HG02763 (cell line): ENCODE measurements at regions not wholly inside any gene's neighbourhood (a gene's known extent, or its start where the extent isn't known, plus 50 kb on each side); places are given as distances from the start of the nearest gene placed in this dataset.
A peak's percentile ranks its signal among the peaks of the same experiment; 100 is the strongest.

Experiments used
- ATAC-seq: cut with Tn5 transposase; IDR thresholded peaks from one replicate; pipeline ENCODE4 v1.9.1; 2021; ENCODE audit warnings: mild to moderate bottlenecking, moderate library complexity; ENCODE audit not compliant: unreplicated experiment

DNA sequence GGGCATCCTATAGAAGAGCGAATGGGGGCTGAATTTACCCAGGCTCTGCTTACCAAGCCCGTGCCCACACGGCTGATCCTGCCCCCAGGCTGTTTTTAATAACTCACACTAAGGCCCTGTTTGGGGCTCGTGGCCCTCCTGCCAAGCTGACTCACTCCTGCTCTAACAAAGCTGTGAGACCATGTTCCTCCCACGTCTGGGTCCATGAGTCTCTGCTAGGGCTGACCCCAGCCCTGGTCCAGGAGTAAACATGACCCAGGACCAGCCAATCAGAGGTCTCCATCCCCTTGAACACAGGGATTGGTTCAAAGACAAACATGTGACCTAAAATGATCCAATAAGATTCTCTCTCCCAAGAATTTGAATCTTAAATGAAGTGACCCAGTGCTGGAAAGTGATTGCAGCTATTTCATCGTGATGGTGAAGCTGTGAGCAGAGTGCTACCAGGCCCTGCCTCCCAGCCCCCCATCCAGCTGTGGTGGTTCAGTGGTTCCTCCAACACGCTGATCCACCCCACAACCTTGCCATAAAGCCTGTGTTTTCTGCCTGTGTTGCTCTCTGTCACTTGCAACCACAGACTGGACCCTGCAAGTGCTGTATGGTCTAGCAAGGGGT, 57.2 kb downstream of the C16orf82 start:
- no peak for ATAC-seq

GRCh38 chr16:27127308-27127707, 60.6 kb downstream of the C16orf82 start:
- ATAC-seq, result no peak

DNA sequence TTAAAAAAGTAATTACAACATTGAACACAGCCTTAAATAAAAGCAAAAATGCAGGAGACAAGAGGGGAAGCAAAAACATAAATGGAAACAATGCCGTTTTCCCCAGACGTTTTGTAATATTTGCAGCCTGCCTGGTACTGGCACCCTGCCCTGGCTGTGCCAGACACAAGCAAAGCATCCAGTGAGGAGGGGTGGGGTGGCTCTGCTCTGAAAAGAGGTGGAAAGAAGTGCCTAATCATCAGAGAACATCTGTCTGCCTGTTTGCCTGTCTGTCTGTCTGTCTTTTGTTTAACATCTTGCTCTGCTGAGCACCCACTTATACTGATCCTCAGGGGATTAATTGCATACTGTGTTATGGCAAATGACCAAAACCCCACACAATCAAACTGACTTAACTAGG, 62.7 kb downstream of the C16orf82 start:
- ATAC-seq, result no peak

- no peak for ATAC-seq
Measured at GRCh38 chr16:27138257-27138656, 65.1 kb upstream of the KDM8 start.

GRCh38 chr16:27145630-27146029, 57.7 kb upstream of the KDM8 start:
- no peak for ATAC-seq

DNA sequence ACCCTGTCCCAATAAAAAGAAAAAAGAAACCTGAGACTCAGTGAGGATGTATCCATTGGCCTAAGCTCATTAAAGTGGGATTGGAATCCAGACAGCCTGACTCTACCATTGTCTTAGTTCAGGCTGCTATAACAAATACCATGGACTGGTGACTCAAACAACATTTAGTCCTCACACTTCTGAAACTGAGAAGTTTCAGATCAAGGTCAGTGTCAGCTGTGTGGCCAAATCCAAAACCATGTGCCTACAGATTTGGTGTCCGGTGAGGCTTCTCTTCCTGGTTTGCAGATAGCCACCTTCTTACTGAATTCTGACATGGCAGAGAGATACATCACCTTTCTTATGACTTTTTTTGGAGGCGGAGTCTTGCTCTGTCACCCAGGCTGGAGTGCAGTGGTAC, 53.3 kb upstream of the KDM8 start:
- ATAC-seq, result peak; percentile 60

DNA sequence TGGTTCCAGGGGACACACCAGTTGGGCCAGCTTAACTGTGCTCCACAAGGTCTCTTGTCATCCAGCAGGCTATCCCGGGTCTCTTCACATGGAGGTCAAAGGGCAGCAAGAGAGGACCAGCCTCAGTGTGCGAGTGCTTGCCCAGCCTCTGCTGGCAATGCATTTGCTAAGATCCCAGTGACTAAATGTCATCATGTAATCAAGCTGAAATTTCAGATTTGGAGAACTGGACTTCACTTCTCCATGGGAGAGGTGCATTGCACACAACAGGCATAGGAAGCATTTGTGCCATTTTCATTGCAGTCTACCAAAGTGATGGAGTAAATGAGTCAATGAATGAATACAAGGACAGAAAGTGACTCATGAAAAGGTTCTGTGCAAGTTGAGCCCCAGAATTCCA, 51.2 kb upstream of the KDM8 start:
- ATAC-seq, result no peak

GRCh38 chr16:27152801-27153200, 50.5 kb upstream of the KDM8 start:
- ATAC-seq, result no peak
